ENCODE measurements at regions not wholly inside any gene's neighbourhood (a gene's known extent, or its start where the extent isn't known, plus 50 kb on each side); places are given as distances from the start of the nearest gene placed in this dataset.
"Not testable (repeated sequence)": the region's sequence is repeated elsewhere in the genome, so short reads cannot be mapped to it uniquely, and the experiment has no call there.

GRCh38 chr13:86501931-86502330 is 702.7 kb upstream of the SLITRK6 start:
- TF ChIP-seq CTCF, POLR2A (IDR thresholded peaks at IDR 0.05): not testable (repeated sequence)

Data from body of pancreas (tissue), 4 donors.